GM12865 (cell line): ENCODE measurements at regions not wholly inside any gene's neighbourhood (a gene's known extent, or its start where the extent isn't known, plus 50 kb on each side); places are given as distances from the start of the nearest gene placed in this dataset.

ENCODE experiments used
- DNase-seq: peaks from one replicate; pipeline ENCODE4 v3.0.0; 2010; ENCODE audit warnings: low read depth
- H3K4me3 ChIP-seq: 2 replicates; pipeline ENCODE4 v1.5.1; 2011; ENCODE audit warnings: mild to moderate bottlenecking, low read depth, low read length, control low read depth
- CTCF ChIP-seq: IDR thresholded peaks from 2 replicates; pipeline ENCODE4 v1.5.1; 2011; ENCODE audit warnings: low read length, control low read depth, low read depth, inconsistent platforms; ENCODE audit not compliant: insufficient read depth; ENCODE audit errors: missing control alignments

GRCh38 chr20:5432030-5432429, 115.3 kb upstream of the PROKR2 start:
- no peak overlapping the region for H3K4me3 ChIP-seq
- DNase-seq, result no peak
- TF ChIP-seq CTCF, result no peak

- DNase-seq, result no peak
- TF ChIP-seq CTCF, result no peak
- no peak overlapping the region for H3K4me3 ChIP-seq
These were observed 113.9 kb upstream of the PROKR2 start for GRCh38 chr20:5430670-5431069.

- DNase-seq, result no peak
- TF ChIP-seq CTCF, result no peak
These were observed 109.3 kb upstream of the PROKR2 start for GRCh38 chr20:5426026-5426425.

GRCh38 chr20:5416086-5416485, 99.3 kb upstream of the PROKR2 start:
- no peak for TF ChIP-seq CTCF
- no peak for DNase-seq

More at GRCh38 chr20:5426026-5426425, 109.3 kb upstream of the PROKR2 start:
- H3K4me3 ChIP-seq, result no peak overlapping the region

GRCh38 chr20:5413394-5413793, 96.6 kb upstream of the PROKR2 start:
- no peak overlapping the region for H3K4me3 ChIP-seq
- no peak for DNase-seq
- no peak for TF ChIP-seq CTCF

More at GRCh38 chr20:5416086-5416485, 99.3 kb upstream of the PROKR2 start:
- no peak overlapping the region for H3K4me3 ChIP-seq

GRCh38 chr20:5410470-5410869, 93.7 kb upstream of the PROKR2 start:
- no peak for TF ChIP-seq CTCF
- H3K4me3 ChIP-seq, result no peak overlapping the region
- DNase-seq, result no peak

- TF ChIP-seq CTCF, result peak; percentile 83
- no peak overlapping the region for H3K4me3 ChIP-seq
- DNase-seq, result peak; percentile 51
These were observed 86.3 kb upstream of the PROKR2 start for GRCh38 chr20:5402903-5403531.
